ENCODE measurements at regions not wholly inside any gene's neighbourhood (a gene's known extent, or its start where the extent isn't known, plus 50 kb on each side); places are given as distances from the start of the nearest gene placed in this dataset.

DNA sequence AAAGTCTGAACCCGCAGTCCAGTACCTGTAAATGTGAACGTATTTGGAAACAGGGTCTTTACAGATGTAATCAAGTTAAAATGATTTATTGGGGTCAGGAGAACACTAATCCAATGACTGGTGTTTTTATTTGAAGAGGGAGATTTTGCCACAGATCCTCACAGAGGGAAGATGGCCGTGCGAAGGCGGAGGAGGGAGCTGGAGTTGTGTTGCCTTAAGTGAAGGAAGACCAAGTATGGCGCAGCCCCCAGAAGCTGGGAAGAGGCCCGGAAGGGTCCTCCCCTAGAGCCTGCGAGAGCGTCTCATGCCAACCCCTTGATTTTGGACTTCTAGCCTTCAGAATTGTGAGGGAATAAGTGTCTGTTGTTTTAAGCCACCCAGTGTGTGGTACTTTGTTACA is 102.8 kb upstream of the NUDT4 start:
- no peak overlapping the region for H3K4me3 Mint-ChIP-seq
- H3K4me1 Mint-ChIP-seq (ENCODE audit: low read depth), result peaks cover 8% of the 10 kb centered on the region
- DNase-seq, result no peak
- no peaks in the 10 kb centered on the region for H3K9me3 Mint-ChIP-seq
- no peaks in the 10 kb centered on the region for H3K36me3 Mint-ChIP-seq (ENCODE audit: low read depth)
- H3K27ac Mint-ChIP-seq, result no peak overlapping the region
- peaks cover 2% of the 10 kb centered on the region; the same call in 1 of the 2 replicates for H3K27me3 Mint-ChIP-seq (ENCODE audit: insufficient read depth)
- TF ChIP-seq, protein P1, sequence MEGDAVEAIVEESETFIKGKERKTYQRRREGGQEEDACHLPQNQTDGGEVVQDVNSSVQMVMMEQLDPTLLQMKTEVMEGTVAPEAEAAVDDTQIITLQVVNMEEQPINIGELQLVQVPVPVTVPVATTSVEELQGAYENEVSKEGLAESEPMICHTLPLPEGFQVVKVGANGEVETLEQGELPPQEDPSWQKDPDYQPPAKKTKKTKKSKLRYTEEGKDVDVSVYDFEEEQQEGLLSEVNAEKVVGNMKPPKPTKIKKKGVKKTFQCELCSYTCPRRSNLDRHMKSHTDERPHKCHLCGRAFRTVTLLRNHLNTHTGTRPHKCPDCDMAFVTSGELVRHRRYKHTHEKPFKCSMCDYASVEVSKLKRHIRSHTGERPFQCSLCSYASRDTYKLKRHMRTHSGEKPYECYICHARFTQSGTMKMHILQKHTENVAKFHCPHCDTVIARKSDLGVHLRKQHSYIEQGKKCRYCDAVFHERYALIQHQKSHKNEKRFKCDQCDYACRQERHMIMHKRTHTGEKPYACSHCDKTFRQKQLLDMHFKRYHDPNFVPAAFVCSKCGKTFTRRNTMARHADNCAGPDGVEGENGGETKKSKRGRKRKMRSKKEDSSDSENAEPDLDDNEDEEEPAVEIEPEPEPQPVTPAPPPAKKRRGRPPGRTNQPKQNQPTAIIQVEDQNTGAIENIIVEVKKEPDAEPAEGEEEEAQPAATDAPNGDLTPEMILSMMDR (IDR thresholded peaks at IDR 0.05), result no peak

DNA sequence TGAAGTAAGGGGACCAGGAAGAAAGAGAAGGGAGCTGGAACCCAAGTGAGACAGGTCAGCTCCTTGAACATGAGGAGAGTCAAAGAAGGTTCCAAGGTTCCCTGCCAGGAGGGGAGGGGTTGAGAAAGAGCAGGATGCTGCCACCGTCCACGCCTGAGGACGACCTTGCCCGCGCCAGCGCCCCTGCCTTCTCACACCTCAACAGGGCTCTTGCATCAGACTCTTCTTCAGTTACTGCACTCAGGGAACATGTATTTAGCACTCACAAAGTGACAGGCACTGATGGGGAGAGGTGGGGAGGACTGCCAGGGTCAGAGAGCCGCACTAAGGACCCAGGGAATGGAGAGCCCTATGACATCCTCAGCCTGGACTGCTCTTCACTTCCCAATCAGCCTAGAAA is 102.1 kb upstream of the NUDT4 start:
- Mint-ChIP-seq H3K4me1 (ENCODE audit: low read depth) (peaks cover 8% of the 10 kb centered on the region), H3K4me3 (no peak overlapping the region), H3K36me3 (ENCODE audit: low read depth) (no peaks in the 10 kb centered on the region), H3K27me3 (ENCODE audit: insufficient read depth) (peaks cover 2% of the 10 kb centered on the region; the same call in 1 of the 2 replicates), H3K9me3 (no peaks in the 10 kb centered on the region), H3K27ac (no peak overlapping the region)
- TF ChIP-seq, protein P1 (IDR thresholded peaks at IDR 0.05), result no peak
- no peak for DNase-seq

- TF ChIP-seq, protein P1 (IDR thresholded peaks at IDR 0.05), result no peak
- Mint-ChIP-seq H3K27ac (no peak overlapping the region), H3K4me1 (ENCODE audit: low read depth) (no peaks in the 10 kb centered on the region; the same call in 1 of the 2 replicates), H3K4me3 (no peak overlapping the region), H3K9me3 (no peaks in the 10 kb centered on the region), H3K27me3 (ENCODE audit: insufficient read depth) (no peaks in the 10 kb centered on the region; the same call in 1 of the 2 replicates), H3K36me3 (ENCODE audit: low read depth) (no peaks in the 10 kb centered on the region)
- no peak for DNase-seq
Measured at GRCh38 chr12:93279565-93280412, 97.9 kb upstream of the NUDT4 start.

DNA sequence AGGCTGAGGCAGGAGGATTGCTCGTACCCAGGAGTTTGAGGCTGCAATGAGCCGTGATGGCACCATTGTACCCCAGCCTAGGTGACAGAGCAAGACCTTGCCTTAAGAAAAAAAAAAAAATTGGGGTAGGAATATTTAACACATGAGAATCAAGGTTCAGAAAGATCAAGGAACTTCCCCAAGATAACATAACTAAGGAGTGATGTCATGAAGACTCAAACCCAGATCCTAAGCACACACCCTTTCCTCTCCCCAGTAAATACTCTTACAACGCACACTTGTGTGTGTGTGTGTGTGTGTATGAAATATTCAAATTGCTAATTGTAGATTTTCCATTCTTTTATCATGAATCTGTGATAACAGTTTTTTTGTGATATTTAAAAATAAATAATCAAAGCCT is 90.6 kb upstream of the NUDT4 start:
- Mint-ChIP-seq H3K27ac (no peak overlapping the region), H3K4me1 (ENCODE audit: low read depth) (peaks cover 9% of the 10 kb centered on the region), H3K27me3 (ENCODE audit: insufficient read depth) (no peaks in the 10 kb centered on the region; the same call in 1 of the 2 replicates), H3K4me3 (no peak overlapping the region), H3K36me3 (ENCODE audit: low read depth) (no peaks in the 10 kb centered on the region), H3K9me3 (no peaks in the 10 kb centered on the region)
- no peak for DNase-seq
- TF ChIP-seq, protein P1 (IDR thresholded peaks at IDR 0.05), result no peak

DNA sequence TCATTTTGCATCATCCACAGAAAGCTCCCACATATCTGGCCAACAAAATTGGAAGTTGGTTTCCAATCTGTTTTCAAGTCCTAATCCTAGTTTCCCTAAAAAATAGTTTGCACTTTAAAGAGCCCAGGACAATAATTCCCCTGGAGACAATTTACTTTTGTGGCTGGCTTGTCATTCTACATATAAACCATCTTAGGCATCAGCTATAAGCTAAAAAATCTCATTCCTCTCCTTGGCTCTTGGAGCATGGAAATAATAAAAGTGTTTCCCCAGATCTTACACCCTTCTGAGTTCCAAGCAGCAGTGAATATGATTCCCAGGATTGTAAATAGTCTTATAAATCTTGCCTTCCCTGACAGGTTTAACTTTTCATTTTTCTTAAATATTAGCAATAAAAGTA is 89.1 kb upstream of the NUDT4 start:
- Mint-ChIP-seq H3K27ac (no peak overlapping the region), H3K4me1 (ENCODE audit: low read depth) (peaks cover 16% of the 10 kb centered on the region), H3K4me3 (no peak overlapping the region), H3K9me3 (no peaks in the 10 kb centered on the region), H3K36me3 (ENCODE audit: low read depth) (no peaks in the 10 kb centered on the region), H3K27me3 (ENCODE audit: insufficient read depth) (no peaks in the 10 kb centered on the region; the same call in 1 of the 2 replicates)
- TF ChIP-seq, protein P1 (IDR thresholded peaks at IDR 0.05), result no peak
- no peak for DNase-seq
